ENCODE measurements at regions not wholly inside any gene's neighbourhood (a gene's known extent, or its start where the extent isn't known, plus 50 kb on each side); places are given as distances from the start of the nearest gene placed in this dataset.

DNA sequence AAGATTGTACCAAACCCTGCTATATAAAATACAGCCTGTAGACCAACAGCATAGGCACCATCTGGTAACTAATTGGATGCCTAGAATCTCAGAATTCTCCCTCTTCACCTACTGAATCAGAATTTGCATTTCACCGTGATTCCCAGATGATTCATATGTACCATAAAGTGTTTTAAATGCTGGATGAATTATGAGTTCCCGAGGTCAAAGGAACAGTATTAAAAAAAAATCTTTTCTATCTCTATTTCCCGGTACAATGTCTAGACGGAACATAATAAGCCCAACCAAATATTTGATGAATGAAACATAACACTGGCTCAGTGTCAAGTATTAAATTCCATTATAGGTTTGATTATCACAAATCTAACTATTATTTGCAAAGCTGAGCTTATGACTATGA, 280.0 kb downstream of the ANKRD50 start:
- TF ChIP-seq POLR2A (IDR thresholded peaks at IDR 0.05), result no peak
- TF ChIP-seq, protein P1, sequence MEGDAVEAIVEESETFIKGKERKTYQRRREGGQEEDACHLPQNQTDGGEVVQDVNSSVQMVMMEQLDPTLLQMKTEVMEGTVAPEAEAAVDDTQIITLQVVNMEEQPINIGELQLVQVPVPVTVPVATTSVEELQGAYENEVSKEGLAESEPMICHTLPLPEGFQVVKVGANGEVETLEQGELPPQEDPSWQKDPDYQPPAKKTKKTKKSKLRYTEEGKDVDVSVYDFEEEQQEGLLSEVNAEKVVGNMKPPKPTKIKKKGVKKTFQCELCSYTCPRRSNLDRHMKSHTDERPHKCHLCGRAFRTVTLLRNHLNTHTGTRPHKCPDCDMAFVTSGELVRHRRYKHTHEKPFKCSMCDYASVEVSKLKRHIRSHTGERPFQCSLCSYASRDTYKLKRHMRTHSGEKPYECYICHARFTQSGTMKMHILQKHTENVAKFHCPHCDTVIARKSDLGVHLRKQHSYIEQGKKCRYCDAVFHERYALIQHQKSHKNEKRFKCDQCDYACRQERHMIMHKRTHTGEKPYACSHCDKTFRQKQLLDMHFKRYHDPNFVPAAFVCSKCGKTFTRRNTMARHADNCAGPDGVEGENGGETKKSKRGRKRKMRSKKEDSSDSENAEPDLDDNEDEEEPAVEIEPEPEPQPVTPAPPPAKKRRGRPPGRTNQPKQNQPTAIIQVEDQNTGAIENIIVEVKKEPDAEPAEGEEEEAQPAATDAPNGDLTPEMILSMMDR (IDR thresholded peaks at IDR 0.05), result no peak
